ENCODE measurements at regions not wholly inside any gene's neighbourhood (a gene's known extent, or its start where the extent isn't known, plus 50 kb on each side); places are given as distances from the start of the nearest gene placed in this dataset.

DNA sequence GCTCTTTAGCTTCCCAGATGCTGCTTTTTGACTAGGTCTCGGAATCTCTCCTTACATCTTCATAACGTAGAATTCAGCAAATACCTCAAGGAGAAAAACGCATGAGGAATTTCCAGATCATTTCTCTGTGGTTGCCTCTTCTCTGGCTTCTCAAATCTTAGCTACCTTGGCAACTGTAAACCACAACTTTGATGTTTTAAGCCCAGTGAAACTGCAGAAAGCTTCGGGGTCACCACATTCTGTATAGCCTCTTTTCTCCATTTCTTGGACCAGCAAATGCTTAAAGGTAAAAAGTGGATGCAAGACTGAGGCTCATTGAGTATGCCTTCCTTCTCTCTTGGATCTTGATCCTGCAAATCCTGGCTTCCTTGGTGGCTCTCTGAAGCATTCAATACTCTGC lies 125.5 kb upstream of the FBXL4 start:
- intact Hi-C loops (cut with micrococcal nuclease): no loop called here

DNA sequence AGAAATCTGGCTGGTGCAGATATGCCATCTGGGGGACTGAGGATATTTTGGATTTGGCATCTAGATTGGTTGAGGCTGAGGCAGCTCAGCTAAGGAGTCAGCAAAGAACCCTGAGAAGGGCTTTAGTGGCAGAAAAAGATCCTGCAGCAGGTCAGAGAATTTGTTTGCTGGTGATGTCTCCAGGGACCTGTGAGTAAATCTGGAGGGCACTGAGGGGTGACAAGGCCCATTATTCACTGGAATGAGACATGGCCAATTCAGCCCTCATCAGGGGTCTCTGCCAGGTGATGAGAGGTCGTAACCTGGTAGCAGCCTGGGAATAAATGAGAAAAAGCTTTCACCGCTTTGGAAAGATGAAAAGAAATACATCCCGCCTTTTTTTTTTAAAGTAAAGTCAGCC lies 118.3 kb upstream of the FBXL4 start:
- intact Hi-C loops (cut with micrococcal nuclease): no loop called here

DNA sequence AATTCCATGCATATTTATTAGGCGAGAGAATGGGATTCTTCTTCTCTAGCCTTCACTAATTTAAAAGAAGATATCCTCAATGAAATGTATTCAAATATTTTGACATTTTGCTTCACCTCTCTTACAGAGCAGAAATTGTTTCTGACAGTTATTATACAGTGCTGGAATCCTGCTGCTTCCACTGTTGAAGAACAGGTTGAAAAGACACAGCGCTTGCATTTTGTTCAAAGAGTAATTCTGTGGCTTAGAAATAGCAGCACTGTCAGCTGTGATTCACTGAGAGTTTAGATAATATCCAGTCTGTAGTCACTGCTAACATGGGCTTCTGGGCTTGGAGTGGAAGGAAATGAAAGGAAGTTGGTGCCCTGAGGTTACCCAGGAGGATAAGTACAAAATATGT lies 117.1 kb upstream of the FBXL4 start:
- intact Hi-C loops (cut with micrococcal nuclease): no loop called here

DNA sequence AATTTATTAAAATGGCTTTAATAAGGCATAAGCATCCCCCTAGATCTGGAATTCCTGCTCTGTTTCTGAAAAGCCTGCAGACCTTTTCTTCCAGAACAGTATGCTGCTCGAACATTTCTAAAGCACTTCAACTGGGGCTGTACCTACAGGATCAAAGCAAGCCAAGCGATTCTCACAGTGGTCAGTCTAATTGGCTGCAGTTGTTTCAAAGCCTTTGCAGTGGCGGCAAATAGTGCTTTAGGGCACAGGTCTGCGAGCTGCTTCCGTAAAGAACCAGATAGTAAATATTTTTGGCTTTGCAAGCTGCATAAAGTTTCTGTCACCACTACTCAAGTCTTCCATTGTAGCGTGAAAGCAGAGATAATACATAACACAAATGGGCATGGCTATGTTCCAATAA lies 88.9 kb upstream of the FBXL4 start:
- intact Hi-C loops (cut with micrococcal nuclease): no loop called here

DNA sequence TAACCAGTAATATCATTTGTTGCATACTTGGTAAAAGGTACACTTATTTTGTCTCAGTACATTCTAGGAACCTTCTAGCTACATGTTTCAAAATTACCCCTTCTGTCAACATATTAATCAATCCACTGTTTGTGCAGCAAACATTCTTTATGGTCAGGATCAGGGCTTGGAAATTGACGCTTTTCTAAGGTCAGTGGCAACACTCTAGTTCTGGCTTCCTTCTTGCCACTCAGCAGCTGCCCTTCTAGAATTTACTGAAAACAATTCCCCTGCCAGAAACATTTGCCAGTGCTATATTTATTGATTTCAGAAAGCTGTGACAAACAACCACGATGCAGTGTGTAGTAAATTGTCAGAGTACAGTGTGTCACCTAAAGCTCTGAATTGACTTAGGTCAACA lies 84.7 kb upstream of the FBXL4 start:
- intact Hi-C loops (cut with micrococcal nuclease): no loop called here

DNA sequence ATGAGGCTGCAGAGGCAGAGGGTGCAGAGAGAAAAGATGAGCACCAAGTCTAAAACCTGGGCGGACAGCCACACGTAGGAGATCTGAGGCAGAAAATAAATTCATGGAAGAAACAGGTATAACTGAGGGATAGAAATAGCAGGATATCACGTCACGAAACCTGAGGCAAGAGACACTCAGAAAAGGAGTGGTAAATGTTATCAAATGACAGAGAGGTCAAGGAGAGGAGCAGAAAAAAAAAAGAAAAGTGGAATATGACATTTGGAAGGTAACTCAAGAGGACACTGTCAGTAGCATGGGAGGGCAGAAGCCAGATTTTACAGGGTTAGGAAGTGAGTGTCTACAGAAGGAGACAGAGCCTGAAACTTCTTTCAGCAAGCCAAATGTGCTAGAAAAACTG lies 84.2 kb upstream of the FBXL4 start:
- intact Hi-C loops (cut with micrococcal nuclease): no loop called here

DNA sequence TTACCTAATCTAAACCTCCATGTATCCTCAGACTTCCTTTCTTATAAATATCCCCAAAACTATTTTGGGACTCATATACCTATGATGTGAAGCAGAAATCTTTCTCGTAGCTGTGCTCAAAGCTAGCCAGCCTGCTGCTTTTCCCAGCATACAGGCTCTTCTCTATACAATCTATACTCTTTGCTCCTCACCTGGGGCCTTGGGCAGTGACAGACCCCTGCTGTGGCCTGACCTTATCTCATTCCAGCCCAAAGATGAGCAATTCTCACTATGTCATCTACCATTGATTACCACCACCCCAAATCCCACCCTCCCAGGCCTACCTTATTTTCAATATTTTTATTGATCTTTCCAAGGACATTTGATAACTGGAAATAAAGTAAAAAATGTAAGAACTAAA lies 83.2 kb upstream of the FBXL4 start:
- intact Hi-C loops (cut with micrococcal nuclease): no loop called here

DNA sequence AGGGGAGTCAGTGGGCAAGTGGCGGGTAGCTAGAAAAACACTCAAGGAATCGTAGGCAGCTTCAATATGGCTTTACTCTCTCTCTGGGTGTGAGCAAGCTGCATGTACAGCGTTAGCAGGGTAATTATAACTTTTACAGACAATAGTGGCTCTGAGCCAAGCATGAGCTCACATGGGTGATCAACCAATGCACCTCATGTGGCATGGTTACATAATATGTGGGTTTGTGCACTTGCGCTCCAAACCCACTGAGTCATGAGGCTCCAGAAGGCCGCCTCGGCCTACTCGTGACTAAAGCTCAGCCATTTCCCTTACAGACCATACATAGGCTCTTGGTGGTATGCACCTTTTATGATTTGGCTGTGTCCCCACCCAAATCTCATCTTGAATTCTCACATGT lies 78.4 kb upstream of the FBXL4 start:
- intact Hi-C loops (cut with micrococcal nuclease): no loop called here

DNA sequence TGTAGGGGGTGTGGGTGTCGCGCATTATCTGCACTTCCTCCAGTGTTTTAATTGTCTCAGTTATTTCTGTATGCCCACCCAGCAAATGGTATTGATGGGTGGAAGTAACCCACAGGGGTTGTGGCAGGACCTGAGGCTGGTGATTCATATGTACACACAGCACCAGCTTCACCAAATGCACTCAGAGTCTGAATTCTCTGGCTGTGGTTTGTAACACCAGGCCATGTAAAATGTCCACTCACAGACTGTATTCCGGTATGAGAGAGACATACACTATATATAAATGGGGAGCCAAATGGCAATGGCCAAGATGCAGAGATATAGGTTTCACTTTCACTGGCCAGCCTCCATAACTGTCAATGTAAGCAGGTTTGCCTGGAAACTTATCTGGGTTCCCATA lies 76.3 kb upstream of the FBXL4 start:
- intact Hi-C loops (cut with micrococcal nuclease): no loop called here

DNA sequence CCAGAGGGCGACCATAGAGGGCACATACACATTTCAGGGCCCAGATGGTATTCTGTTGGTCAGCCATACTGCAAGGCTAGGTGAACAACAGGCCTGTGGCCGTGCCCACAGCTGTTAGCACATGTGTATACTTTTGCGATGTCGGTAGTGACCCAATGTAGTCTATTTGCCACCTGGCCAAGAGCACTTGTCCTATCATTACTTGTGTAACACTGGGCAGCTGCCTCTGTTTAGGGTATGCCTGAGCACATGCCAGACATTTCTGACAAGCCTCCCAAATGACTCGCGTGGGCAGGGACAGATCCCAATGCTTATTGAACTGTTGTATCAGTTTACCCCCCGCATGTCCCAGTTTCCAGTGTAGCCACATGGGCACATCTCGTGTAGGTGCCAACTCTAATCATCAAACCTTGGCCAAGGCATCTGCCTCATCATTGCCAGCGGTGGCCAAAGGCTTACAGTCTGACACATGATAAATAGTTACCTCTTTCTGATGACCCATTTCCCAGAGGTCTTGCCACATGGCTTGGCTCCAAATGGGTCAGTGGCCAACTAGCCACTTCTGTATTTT lies 74.4 kb upstream of the FBXL4 start:
- intact Hi-C loops (cut with micrococcal nuclease): no loop called here

DNA sequence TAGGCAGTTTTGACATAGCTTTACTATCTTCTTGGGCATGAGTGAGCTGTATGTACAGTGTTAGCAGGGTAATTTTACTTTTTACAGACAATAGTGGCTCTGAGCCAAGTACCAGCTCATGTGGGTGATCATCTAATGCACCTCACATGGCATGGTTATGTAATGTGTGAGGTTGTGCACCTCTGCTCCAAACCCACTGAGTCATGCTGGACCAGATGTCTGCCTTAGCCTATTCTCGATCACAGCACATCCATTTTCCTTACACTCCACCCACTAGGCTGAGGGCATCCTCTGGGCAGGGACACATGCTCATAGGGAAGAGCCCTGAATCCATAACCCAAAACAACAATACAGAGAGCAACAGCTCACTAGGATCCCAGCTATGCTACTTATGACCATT lies 71.6 kb upstream of the FBXL4 start:
- intact Hi-C loops (cut with micrococcal nuclease): no loop called here

DNA sequence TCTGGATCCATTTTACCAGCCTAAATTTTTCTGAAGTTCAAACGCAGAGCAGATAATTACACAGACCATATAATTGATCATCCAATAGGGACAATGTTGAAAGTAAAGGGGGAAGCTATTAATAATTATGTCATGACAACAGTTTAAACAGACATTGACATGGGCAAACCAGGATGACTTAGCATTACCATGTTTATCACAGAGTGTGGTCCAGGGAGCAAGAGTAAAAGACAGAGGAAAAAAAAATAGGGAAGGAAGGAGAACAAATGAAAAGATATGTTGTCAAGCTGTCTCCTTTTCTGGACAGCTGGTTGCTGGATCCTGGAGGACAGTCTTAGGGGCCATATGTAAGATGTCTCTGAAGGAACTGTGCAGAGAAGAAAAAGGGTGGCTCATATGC lies 69.4 kb upstream of the FBXL4 start:
- intact Hi-C loops (cut with micrococcal nuclease): no loop called here

DNA sequence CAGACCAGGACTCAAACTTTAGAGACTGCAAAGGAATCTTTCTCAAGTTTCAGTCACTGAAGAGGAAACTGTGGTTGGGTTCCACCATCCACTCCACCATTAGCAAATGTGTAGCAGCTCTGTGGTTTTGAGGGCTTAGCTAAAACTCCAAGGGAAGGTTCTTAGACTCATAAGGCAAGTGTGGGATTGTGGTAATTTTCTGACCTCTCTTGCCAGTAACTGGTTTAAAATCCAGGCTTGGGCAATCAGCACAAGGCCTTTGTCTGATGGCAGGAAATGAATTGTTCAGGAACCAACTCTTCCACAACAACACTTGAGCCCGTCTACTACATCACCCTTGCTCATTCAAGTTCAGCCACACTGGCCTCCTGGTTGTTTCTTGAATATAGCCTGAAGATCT lies 68.6 kb upstream of the FBXL4 start:
- intact Hi-C loops (cut with micrococcal nuclease): no loop called here

DNA sequence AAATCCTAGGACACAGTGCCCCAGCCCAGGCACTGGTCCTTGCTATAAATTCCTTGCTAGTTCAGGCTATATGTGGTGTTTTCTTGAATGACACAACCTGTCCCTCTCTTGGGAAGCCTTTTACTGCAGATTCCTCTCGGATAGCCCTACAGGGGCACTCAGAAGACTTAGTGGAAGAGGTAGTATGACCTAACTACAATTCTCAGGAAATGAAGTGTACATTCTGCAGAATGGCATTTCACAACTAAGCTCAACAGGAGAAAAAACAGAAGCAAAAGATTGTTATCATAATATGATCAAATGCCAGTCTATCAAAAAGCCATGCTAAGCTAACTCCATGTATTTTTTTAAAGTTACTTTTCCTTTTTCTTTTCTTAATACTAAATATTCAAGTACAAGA lies 66.3 kb upstream of the FBXL4 start:
- intact Hi-C loops (cut with micrococcal nuclease): no loop called here

DNA sequence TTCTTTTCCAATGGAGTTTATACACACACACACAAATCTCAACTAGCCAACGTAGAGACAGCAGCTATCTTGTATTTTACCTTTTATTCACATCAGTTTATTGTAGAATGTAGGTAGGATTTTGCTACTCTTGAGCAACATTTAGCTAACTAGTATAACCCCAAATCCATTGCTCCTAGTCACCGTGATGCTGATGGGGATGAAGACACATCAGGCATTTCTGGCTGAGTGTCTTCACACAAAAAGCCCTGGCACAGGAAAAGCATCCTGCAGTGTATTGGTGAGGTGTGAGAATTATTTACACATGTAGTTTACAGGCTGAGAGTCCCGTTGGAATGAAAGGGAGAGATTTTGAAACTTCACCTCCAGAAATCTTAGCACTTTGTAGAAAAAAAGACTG lies 65.9 kb upstream of the FBXL4 start:
- intact Hi-C loops (cut with micrococcal nuclease): no loop called here

DNA sequence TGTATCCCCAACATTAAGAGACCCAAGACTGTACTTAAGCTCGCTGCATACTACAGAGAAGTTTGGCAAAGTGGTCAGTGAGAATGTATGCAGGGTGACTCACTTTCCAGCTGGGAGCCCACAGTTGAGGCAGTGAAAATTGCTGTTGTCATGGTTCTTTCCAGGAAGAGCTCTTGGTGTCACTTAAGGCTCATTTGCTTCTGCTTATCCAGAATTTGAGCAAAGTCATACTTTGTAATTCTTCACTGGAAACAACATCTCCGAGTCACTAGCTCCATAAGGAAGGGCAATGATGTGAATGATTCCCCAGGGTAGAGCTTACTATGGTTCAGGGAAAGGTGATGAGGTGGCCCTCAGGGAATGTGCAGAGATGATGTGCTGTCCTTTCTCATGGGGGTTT lies 65.4 kb upstream of the FBXL4 start:
- intact Hi-C loops (cut with micrococcal nuclease): no loop called here

DNA sequence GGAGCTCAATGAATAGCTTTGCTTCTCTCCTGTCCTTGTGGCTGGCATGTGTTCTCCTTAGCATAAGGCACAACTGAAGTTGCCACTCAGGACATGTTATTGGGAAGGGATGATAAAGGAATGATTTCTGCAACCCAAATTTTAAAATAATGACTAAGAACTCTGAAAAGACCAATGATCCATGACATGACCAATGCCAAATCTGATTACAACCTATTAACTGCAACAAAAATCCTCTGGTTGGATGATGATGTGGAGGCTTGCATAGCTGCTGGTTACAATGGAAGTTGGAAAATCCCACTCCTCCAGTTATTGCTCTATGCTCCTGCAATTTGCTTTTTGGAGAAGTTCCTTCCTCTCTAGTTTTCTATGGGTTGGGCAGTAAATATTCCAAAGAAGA lies 63.4 kb upstream of the FBXL4 start:
- intact Hi-C loops (cut with micrococcal nuclease): no loop called here

DNA sequence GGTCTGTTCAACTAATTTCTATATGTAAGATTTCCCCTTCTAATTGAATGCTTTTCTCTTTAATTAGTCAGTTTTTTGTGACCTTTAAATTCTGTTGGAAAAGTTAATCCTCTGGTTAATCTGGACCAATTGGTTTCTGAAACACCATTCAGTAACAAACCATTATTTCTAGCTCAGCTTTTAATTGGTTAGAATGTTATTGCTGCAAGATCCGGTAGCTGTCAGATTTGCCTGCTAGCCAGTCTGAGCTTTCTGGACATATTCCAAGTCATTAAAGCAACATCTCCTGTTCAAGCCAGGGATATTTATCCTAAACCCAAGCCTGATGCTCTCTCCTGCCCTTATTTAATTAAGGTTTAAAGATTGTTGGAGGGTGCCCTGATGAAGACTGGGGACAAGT lies 55.1 kb upstream of the FBXL4 start:
- intact Hi-C loops (cut with micrococcal nuclease): no loop called here

DNA sequence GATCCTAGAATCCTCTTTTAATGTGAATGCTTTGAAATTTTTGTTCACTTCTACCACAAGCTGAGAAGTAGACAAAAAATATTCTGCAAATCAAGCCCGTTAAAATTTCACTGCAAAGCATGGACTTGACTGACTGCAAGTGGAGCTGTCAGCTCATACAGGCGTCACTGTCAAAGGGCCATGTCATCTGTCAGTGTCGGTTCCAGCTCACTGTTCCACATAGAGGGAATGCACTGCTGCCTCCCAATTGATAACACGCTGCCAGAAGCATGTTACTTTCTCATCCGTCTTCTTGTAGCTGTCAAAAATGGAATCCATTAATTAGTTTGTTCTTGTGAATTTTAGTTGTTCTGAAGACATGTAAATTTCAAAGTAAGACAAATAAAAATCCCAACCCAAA lies 50.4 kb upstream of the FBXL4 start:
- intact Hi-C loops (cut with micrococcal nuclease): no loop called here
